Ascending aorta (tissue), 2 donors: ENCODE measurements at regions not wholly inside any gene's neighbourhood (a gene's known extent, or its start where the extent isn't known, plus 50 kb on each side); places are given as distances from the start of the nearest gene placed in this dataset.

Source experiments
- DNase-seq, 2 donors: peaks; one replicate each; pipeline ENCODE4 v3.0.0-alpha.2; 2019; ENCODE audit warnings: low spot score in 2 of 2
- H3K27ac ChIP-seq, 2 donors: fragments of 200-600 bp; sonication (generic); one replicate each; pipeline ENCODE4 v1.5.1; 2016 to 2017; ENCODE audit warnings: mild to moderate bottlenecking in 1 of 2
- H3K27me3 ChIP-seq: fragments of 200-600 bp; sonication (generic); one replicate; pipeline ENCODE4 v1.5.1; 2017
- H3K36me3 ChIP-seq, 2 donors: fragments of 200-600 bp; sonication (generic); one replicate each; pipeline ENCODE4 v1.5.1; 2016
- H3K4me1 ChIP-seq, 2 donors: fragments of 200-600 bp; sonication (generic); one replicate each; pipeline ENCODE4 v1.5.1; 2016 to 2017; ENCODE audit warnings: mild to moderate bottlenecking in 1 of 2
- H3K4me3 ChIP-seq, 2 donors: fragments of 200-600 bp; sonication (generic); one replicate each; pipeline ENCODE4 v1.5.1; 2016 to 2017; ENCODE audit warnings: mild to moderate bottlenecking in 1 of 2
- H3K9me3 ChIP-seq, 2 donors: fragments of 200-600 bp; sonication (generic); one replicate each; pipeline ENCODE4 v1.5.1; 2016
- intact Hi-C: fragments of 100-400 bp; cut with DNase I; formaldehyde crosslinking; loops from one replicate; pipeline ENCODE4 v1.15.1; 2023
- TF ChIP-seq, protein P1 (sequence below), 3 experiments: fragments of 200-600 bp in 2 of 3; fragments of 450-650 bp in 1 of 3; sonication (generic) in 2 of 3; IDR thresholded peaks; one replicate each; pipeline ENCODE4 v1.5.1; 2016 to 2019; ENCODE audit warnings: antibody characterized with exemption in 3 of 3, mild to moderate bottlenecking in 1 of 3, moderate library complexity in 1 of 3

- Histone ChIP-seq H3K4me3 (no peak overlapping the region), H3K27ac (no peak overlapping the region), H3K9me3 (no peaks in the 10 kb centered on the region), H3K4me1 (no peaks in the 10 kb centered on the region), H3K36me3 (no peaks in the 10 kb centered on the region), H3K27me3 (no peaks in the 10 kb centered on the region)
- intact Hi-C loops, result loop anchor here (5.0 kb wide), 1 partner anchor 280 kb away; no protein-coding TSS in a partner anchor
- no peak for DNase-seq
- TF ChIP-seq, protein P1, sequence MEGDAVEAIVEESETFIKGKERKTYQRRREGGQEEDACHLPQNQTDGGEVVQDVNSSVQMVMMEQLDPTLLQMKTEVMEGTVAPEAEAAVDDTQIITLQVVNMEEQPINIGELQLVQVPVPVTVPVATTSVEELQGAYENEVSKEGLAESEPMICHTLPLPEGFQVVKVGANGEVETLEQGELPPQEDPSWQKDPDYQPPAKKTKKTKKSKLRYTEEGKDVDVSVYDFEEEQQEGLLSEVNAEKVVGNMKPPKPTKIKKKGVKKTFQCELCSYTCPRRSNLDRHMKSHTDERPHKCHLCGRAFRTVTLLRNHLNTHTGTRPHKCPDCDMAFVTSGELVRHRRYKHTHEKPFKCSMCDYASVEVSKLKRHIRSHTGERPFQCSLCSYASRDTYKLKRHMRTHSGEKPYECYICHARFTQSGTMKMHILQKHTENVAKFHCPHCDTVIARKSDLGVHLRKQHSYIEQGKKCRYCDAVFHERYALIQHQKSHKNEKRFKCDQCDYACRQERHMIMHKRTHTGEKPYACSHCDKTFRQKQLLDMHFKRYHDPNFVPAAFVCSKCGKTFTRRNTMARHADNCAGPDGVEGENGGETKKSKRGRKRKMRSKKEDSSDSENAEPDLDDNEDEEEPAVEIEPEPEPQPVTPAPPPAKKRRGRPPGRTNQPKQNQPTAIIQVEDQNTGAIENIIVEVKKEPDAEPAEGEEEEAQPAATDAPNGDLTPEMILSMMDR (IDR thresholded peaks at IDR 0.05), result no peak
Observed at GRCh38 chr7:137172105-137172590, 171.4 kb downstream of the PTN start.

DNA sequence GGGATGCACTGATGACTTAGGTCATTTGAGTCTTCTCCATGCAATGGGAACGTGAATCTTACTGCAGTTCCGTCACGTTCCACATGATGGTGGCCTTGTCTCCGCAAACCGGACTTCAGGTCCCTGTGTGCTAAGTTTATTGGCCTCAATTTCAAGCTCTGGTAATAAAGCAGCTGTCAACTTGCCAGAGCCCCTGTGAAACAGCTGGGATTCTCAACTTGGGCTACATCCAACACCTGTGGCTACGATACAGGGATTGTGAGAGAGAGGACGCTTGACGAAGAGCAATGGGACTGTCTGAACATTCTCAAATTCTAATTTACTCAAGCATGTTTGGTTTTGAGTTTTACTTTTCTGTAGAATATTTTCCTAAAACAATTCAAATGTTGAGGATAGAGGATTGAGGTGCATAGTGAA, 174.2 kb downstream of the PTN start:
- Histone ChIP-seq H3K4me1 (no peaks in the 10 kb centered on the region), H3K4me3 (no peak overlapping the region), H3K27me3 (no peaks in the 10 kb centered on the region), H3K36me3 (no peaks in the 10 kb centered on the region), H3K27ac (no peak overlapping the region), H3K9me3 (no peaks in the 10 kb centered on the region)
- TF ChIP-seq, protein P1 (IDR thresholded peaks at IDR 0.05), result peak; percentile 23 to 50 (median 31)
- intact Hi-C loops, result no loop called here
- DNase-seq, result peak in 1 of 2 donors; percentile 64

DNA sequence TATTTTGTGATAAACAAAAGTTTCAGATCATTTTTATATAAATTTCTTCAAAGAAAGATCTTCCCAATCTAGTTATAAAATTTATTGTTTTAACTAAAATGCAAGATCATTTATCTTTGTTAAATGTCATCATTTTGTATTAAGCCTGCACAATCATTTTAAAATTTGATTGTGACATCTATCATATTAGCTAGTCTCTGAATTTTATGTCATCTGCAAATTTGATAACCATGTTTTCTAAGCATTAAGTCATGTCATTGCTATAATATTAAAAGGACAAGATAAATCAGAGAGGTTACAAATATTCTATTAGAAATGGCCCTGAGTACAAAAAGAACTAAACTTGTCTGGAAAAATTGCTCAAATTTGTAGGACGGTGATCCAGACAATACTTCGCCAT, 175.9 kb downstream of the PTN start:
- Histone ChIP-seq H3K36me3 (no peaks in the 10 kb centered on the region), H3K4me1 (no peaks in the 10 kb centered on the region), H3K27ac (no peak overlapping the region), H3K27me3 (no peaks in the 10 kb centered on the region), H3K9me3 (no peaks in the 10 kb centered on the region), H3K4me3 (no peak overlapping the region)
- no peak for DNase-seq
- intact Hi-C loops, result no loop called here
- TF ChIP-seq, protein P1 (IDR thresholded peaks at IDR 0.05), result no peak

DNA sequence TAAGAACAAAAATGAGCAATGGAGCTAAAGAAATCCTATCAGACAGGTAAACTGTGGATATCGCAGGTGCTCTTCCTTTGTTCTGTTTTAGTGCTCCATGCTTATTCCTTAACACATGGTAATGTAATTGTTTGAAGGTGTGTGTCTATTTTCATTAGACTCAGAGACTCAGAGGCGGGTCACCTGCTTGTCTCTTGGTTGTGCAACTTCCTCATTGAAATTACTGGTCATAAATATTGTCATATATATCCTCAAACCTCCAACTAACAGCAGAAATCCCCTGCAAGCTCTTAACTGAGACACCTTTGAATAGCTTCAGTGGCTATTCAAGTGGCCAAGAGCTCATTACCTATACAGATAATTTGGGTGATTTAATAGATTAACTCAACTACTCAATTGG, 177.2 kb downstream of the PTN start:
- Histone ChIP-seq H3K27ac (no peak overlapping the region), H3K9me3 (no peaks in the 10 kb centered on the region), H3K4me1 (no peaks in the 10 kb centered on the region), H3K4me3 (no peak overlapping the region), H3K27me3 (no peaks in the 10 kb centered on the region), H3K36me3 (no peaks in the 10 kb centered on the region)
- no peak for DNase-seq
- intact Hi-C loops, result no loop called here
- TF ChIP-seq, protein P1 (IDR thresholded peaks at IDR 0.05), result no peak

DNA sequence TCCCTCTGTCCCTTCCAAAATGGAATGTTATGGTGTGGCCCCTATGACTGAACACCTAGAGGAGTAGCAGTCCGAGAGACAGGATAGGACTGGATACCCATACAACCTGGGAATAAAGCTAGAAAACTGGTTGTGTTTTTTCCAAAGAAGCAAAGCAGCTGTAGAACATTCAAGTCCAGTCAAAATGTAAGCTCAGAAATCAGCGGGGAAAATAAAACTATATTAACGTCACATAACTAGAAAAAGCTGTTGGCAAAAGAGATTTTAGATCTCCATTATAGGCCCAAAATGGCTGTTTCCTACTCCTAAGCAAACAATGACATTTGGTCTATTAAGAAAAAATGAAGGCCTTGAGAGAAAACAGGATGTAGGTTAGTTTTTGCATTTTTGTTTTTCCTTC, 177.7 kb downstream of the PTN start:
- Histone ChIP-seq H3K27me3 (no peaks in the 10 kb centered on the region), H3K36me3 (no peaks in the 10 kb centered on the region), H3K9me3 (no peaks in the 10 kb centered on the region), H3K4me3 (no peak overlapping the region), H3K4me1 (no peaks in the 10 kb centered on the region), H3K27ac (no peak overlapping the region)
- intact Hi-C loops, result no loop called here
- no peak for DNase-seq
- TF ChIP-seq, protein P1 (IDR thresholded peaks at IDR 0.05), result no peak

GRCh38 chr7:137165241-137165640, 178.3 kb downstream of the PTN start:
- H3K27ac ChIP-seq, result no peak overlapping the region
- no peak overlapping the region for H3K4me3 ChIP-seq
- no peaks in the 10 kb centered on the region for H3K9me3 ChIP-seq
- H3K4me1 ChIP-seq, result no peaks in the 10 kb centered on the region
- no peaks in the 10 kb centered on the region for H3K27me3 ChIP-seq
- TF ChIP-seq, protein P1 (IDR thresholded peaks at IDR 0.05), result no peak
- no peak for DNase-seq
- no peaks in the 10 kb centered on the region for H3K36me3 ChIP-seq
- intact Hi-C loops, result no loop called here
